ENCODE measurements at regions not wholly inside any gene's neighbourhood (a gene's known extent, or its start where the extent isn't known, plus 50 kb on each side); places are given as distances from the start of the nearest gene placed in this dataset.

DNA sequence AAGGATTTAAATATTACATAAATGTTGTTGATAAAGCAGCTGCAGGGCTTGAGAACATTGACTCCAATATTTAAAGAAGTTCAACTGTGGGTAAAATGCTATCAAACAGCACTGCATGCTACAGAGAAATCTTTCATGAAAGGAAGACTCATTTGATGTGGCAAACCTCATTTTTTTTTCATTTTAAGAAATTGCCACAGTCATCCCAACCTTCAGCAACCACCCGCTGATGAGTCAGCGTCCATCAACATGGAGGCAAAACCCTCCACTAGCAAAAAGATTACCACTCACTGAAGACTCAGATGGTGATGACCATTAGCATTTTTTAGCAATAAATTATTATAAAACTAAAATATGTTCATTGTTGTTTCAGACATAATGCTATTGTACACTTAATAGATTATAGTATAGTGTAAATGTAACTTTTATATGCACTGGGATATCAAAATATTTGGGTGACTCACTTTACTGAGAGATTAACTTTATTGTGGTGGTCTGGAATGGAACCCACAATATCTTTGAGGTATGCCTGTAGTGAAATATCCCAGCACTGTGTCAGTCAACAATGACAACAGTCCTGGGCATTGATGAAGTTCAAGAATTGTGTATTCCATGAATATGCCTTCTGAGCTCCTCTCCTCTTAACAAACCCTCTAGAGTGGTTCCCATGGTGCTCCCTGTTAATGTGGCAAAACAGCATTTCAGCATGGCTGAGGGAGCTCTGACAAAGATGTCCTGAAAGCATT, 52.4 kb upstream of the SOX21 start:
- DNase-seq (ENCODE audit: low read depth) = no peak
- no peak for TF ChIP-seq CTCF (IDR thresholded peaks at IDR 0.05; ENCODE audit: insufficient read depth, low read depth, low read length)

More for the DNA sequence above, 52.4 kb upstream of the SOX21 start:
- no peak overlapping the region for H3K4me3 ChIP-seq (ENCODE audit: low read depth, low read length)

Measured in fibroblast of villous mesenchyme (primary cell).